ENCODE measurements at regions not wholly inside any gene's neighbourhood (a gene's known extent, or its start where the extent isn't known, plus 50 kb on each side); places are given as distances from the start of the nearest gene placed in this dataset.

DNA sequence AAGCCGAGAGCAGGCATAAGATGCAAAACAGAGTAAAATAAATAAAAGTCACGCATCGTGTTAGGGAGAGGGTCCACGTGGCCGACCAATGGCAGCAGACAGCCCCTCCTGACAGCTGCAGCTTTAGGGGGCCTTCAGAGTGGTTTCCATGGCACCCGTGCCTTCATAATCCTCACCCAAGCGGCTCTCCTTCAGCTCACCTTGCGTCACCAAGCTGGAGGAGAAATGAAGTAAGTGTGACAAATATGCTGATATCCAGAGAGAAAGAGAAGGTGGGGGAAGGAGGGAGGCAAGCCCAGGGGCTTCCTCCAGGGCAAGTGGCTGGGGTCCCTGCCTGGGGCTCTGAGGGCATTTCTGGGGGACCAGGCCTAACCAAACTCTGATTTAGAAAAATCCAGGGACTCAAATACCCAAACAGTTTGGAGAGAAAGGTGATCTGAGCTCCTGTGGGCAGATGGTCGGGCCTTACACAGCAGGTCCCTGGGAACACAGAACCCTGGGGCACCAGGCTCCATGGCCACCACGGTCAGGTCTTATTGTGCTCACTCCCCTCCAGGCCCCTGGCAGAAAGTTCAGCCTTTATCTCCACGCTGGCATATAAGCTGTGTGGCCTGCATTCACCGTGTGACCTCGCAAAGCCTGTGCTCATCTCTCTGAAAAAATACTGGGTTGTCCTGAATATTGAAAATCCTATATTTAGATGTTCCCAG, 80.7 kb upstream of the TNRC6C start:
- TF ChIP-seq, protein P1, sequence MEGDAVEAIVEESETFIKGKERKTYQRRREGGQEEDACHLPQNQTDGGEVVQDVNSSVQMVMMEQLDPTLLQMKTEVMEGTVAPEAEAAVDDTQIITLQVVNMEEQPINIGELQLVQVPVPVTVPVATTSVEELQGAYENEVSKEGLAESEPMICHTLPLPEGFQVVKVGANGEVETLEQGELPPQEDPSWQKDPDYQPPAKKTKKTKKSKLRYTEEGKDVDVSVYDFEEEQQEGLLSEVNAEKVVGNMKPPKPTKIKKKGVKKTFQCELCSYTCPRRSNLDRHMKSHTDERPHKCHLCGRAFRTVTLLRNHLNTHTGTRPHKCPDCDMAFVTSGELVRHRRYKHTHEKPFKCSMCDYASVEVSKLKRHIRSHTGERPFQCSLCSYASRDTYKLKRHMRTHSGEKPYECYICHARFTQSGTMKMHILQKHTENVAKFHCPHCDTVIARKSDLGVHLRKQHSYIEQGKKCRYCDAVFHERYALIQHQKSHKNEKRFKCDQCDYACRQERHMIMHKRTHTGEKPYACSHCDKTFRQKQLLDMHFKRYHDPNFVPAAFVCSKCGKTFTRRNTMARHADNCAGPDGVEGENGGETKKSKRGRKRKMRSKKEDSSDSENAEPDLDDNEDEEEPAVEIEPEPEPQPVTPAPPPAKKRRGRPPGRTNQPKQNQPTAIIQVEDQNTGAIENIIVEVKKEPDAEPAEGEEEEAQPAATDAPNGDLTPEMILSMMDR (IDR thresholded peaks at IDR 0.05): no peak
- TF ChIP-seq POLR2A (IDR thresholded peaks at IDR 0.05) (no peak), POLR2AphosphoS5 (IDR thresholded peaks at IDR 0.05) (no peak), EP300 (IDR thresholded peaks at IDR 0.05) (no peak)

Data from upper lobe of left lung (tissue), 4 donors.